HEK293T (cell line): ENCODE measurements at regions not wholly inside any gene's neighbourhood (a gene's known extent, or its start where the extent isn't known, plus 50 kb on each side); places are given as distances from the start of the nearest gene placed in this dataset.

Experiments
- BHLHE40 ChIP-seq: fragments of 450-650 bp; IDR thresholded peaks from 2 replicates; pipeline ENCODE4 v1.6.1; 2016; ENCODE audit warnings: mild to moderate bottlenecking, moderate library complexity, borderline replicate concordance
- ELF4 ChIP-seq: fragments of 450-650 bp; IDR thresholded peaks from 2 replicates; pipeline ENCODE4 v1.6.1; 2017; ENCODE audit warnings: antibody characterized with exemption
- FOXK2 ChIP-seq: fragments of 450-650 bp; IDR thresholded peaks from 2 replicates; pipeline ENCODE4 v1.6.1; 2016; ENCODE audit warnings: mild to moderate bottlenecking
- FOXM1 ChIP-seq: fragments of 450-650 bp; IDR thresholded peaks from 2 replicates; pipeline ENCODE4 v1.6.1; 2017; ENCODE audit warnings: mild to moderate bottlenecking, borderline replicate concordance
- LEF1 ChIP-seq: fragments of 450-650 bp; IDR thresholded peaks from 2 replicates; pipeline ENCODE4 v1.6.1; 2017; ENCODE audit warnings: mild to moderate bottlenecking, borderline replicate concordance
- SP1 ChIP-seq: fragments of 450-650 bp; IDR thresholded peaks from 2 replicates; pipeline ENCODE4 v1.6.1; 2017
- SUZ12 ChIP-seq: fragments of 450-650 bp; IDR thresholded peaks from 2 replicates; pipeline ENCODE4 v1.6.1; 2016; ENCODE audit warnings: mild to moderate bottlenecking
- TARDBP ChIP-seq: fragments of 450-650 bp; IDR thresholded peaks from 2 replicates; pipeline ENCODE4 v1.6.1; 2016
- ZNF384 ChIP-seq: fragments of 450-650 bp; IDR thresholded peaks from 2 replicates; pipeline ENCODE4 v1.6.1; 2016

GRCh38 chr11:86187027-86187426 lies 57.5 kb upstream of the EED start:
- TF ChIP-seq FOXM1 (no peak), SUZ12 (no peak), ELF4 (no peak), FOXK2 (no peak), BHLHE40 (no peak), SP1 (no peak), TARDBP (no peak), ZNF384 (no peak), LEF1 (no peak)
